ENCODE measurements at regions not wholly inside any gene's neighbourhood (a gene's known extent, or its start where the extent isn't known, plus 50 kb on each side); places are given as distances from the start of the nearest gene placed in this dataset.

GRCh38 chr5:121156565-121156964 lies 692.5 kb downstream of the PRR16 start:
- H3K4me1 ChIP-seq (ENCODE audit: control insufficient read depth in 2 of 2, insufficient read depth in 2 of 2, low read length in 2 of 2) = no peaks in the 10 kb centered on the region
- DNase-seq (ENCODE audit: low read depth in 6 of 9, low spot score in 9 of 9) = no peak
- 96% methylated on average over 1 of the region's 1 CpG for WGBS
- H3K9me3 ChIP-seq (ENCODE audit: control insufficient read depth in 2 of 2, insufficient read depth in 1 of 2, low read length in 1 of 2) = no peaks in the 10 kb centered on the region
- no peak overlapping the region for H3K4me3 ChIP-seq (ENCODE audit: low read length in 2 of 2)
- H3K27ac ChIP-seq (ENCODE audit: low read depth in 1 of 2, low read length in 1 of 2) = no peak overlapping the region
- no peaks in the 10 kb centered on the region for H3K36me3 ChIP-seq (ENCODE audit: control insufficient read depth in 2 of 2, insufficient read depth in 2 of 2, low read length in 1 of 2)
- no peaks in the 10 kb centered on the region for H3K27me3 ChIP-seq (ENCODE audit: control insufficient read depth in 2 of 2, insufficient read depth in 1 of 2, low read length in 1 of 2)

GRCh38 chr5:121158451-121158850 lies 693.2 kb upstream of the FTMT start:
- H3K9me3 ChIP-seq (ENCODE audit: control insufficient read depth in 2 of 2, insufficient read depth in 1 of 2, low read length in 1 of 2) = no peaks in the 10 kb centered on the region
- H3K4me3 ChIP-seq (ENCODE audit: low read length in 2 of 2) = no peak overlapping the region
- no peak overlapping the region for H3K27ac ChIP-seq (ENCODE audit: low read depth in 1 of 2, low read length in 1 of 2)
- no peaks in the 10 kb centered on the region for H3K36me3 ChIP-seq (ENCODE audit: control insufficient read depth in 2 of 2, insufficient read depth in 2 of 2, low read length in 1 of 2)
- H3K27me3 ChIP-seq (ENCODE audit: control insufficient read depth in 2 of 2, insufficient read depth in 1 of 2, low read length in 1 of 2) = no peaks in the 10 kb centered on the region
- DNase-seq (ENCODE audit: low read depth in 6 of 9, low spot score in 9 of 9) = no peak
- H3K4me1 ChIP-seq (ENCODE audit: control insufficient read depth in 2 of 2, insufficient read depth in 2 of 2, low read length in 2 of 2) = no peaks in the 10 kb centered on the region

- no peaks in the 10 kb centered on the region for H3K27me3 ChIP-seq (ENCODE audit: control insufficient read depth in 2 of 2, insufficient read depth in 1 of 2, low read length in 1 of 2)
Measured at GRCh38 chr5:121160591-121160990, 691.1 kb upstream of the FTMT start.

GRCh38 chr5:121164632-121165031 lies 687.0 kb upstream of the FTMT start:
- WGBS = 55% methylated on average over 10 of the region's 10 CpGs
- no peak for DNase-seq (ENCODE audit: low read depth in 6 of 9, low spot score in 9 of 9)
- H3K27ac ChIP-seq (ENCODE audit: low read depth in 1 of 2, low read length in 1 of 2) = no peak overlapping the region
- H3K36me3 ChIP-seq (ENCODE audit: control insufficient read depth in 2 of 2, insufficient read depth in 2 of 2, low read length in 1 of 2) = no peaks in the 10 kb centered on the region
- no peaks in the 10 kb centered on the region for H3K9me3 ChIP-seq (ENCODE audit: control insufficient read depth in 2 of 2, insufficient read depth in 1 of 2, low read length in 1 of 2)
- no peaks in the 10 kb centered on the region for H3K4me1 ChIP-seq (ENCODE audit: control insufficient read depth in 2 of 2, insufficient read depth in 2 of 2, low read length in 2 of 2)
- no peak overlapping the region for H3K4me3 ChIP-seq (ENCODE audit: low read length in 2 of 2)
- H3K27me3 ChIP-seq (ENCODE audit: control insufficient read depth in 2 of 2, insufficient read depth in 1 of 2, low read length in 1 of 2) = no peaks in the 10 kb centered on the region

More at GRCh38 chr5:121160591-121160990, 691.1 kb upstream of the FTMT start:
- H3K4me3 ChIP-seq (ENCODE audit: low read length in 2 of 2) = no peak overlapping the region
- no peaks in the 10 kb centered on the region for H3K9me3 ChIP-seq (ENCODE audit: control insufficient read depth in 2 of 2, insufficient read depth in 1 of 2, low read length in 1 of 2)
- WGBS = 88% methylated on average over 1 of the region's 1 CpG
- H3K4me1 ChIP-seq (ENCODE audit: control insufficient read depth in 2 of 2, insufficient read depth in 2 of 2, low read length in 2 of 2) = no peaks in the 10 kb centered on the region
- no peak for DNase-seq (ENCODE audit: low read depth in 6 of 9, low spot score in 9 of 9)
- no peak overlapping the region for H3K27ac ChIP-seq (ENCODE audit: low read depth in 1 of 2, low read length in 1 of 2)
- no peaks in the 10 kb centered on the region for H3K36me3 ChIP-seq (ENCODE audit: control insufficient read depth in 2 of 2, insufficient read depth in 2 of 2, low read length in 1 of 2)

- Histone ChIP-seq H3K27ac (ENCODE audit: low read depth in 1 of 2, low read length in 1 of 2) (no peak overlapping the region), H3K27me3 (ENCODE audit: control insufficient read depth in 2 of 2, insufficient read depth in 1 of 2, low read length in 1 of 2) (no peaks in the 10 kb centered on the region), H3K36me3 (ENCODE audit: control insufficient read depth in 2 of 2, insufficient read depth in 2 of 2, low read length in 1 of 2) (no peaks in the 10 kb centered on the region), H3K4me3 (ENCODE audit: low read length in 2 of 2) (no peak overlapping the region), H3K4me1 (ENCODE audit: control insufficient read depth in 2 of 2, insufficient read depth in 2 of 2, low read length in 2 of 2) (no peaks in the 10 kb centered on the region), H3K9me3 (ENCODE audit: control insufficient read depth in 2 of 2, insufficient read depth in 1 of 2, low read length in 1 of 2) (no peaks in the 10 kb centered on the region)
- no peak for DNase-seq (ENCODE audit: low read depth in 6 of 9, low spot score in 9 of 9)
Measured at GRCh38 chr5:121171361-121171760, 680.3 kb upstream of the FTMT start.

GRCh38 chr5:121171834-121172233 lies 679.8 kb upstream of the FTMT start:
- Histone ChIP-seq H3K27ac (ENCODE audit: low read depth in 1 of 2, low read length in 1 of 2) (no peak overlapping the region), H3K4me3 (ENCODE audit: low read length in 2 of 2) (no peak overlapping the region), H3K9me3 (ENCODE audit: control insufficient read depth in 2 of 2, insufficient read depth in 1 of 2, low read length in 1 of 2) (no peaks in the 10 kb centered on the region), H3K4me1 (ENCODE audit: control insufficient read depth in 2 of 2, insufficient read depth in 2 of 2, low read length in 2 of 2) (no peaks in the 10 kb centered on the region), H3K36me3 (ENCODE audit: control insufficient read depth in 2 of 2, insufficient read depth in 2 of 2, low read length in 1 of 2) (no peaks in the 10 kb centered on the region), H3K27me3 (ENCODE audit: control insufficient read depth in 2 of 2, insufficient read depth in 1 of 2, low read length in 1 of 2) (no peaks in the 10 kb centered on the region)
- DNase-seq (ENCODE audit: low read depth in 6 of 9, low spot score in 9 of 9) = no peak
- WGBS = 73% methylated on average over 2 of the region's 2 CpGs

GRCh38 chr5:121174351-121174750 lies 677.3 kb upstream of the FTMT start:
- 53% methylated on average over 1 of the region's 1 CpG for WGBS
- no peak for DNase-seq (ENCODE audit: low read depth in 6 of 9, low spot score in 9 of 9)
- H3K36me3 ChIP-seq (ENCODE audit: control insufficient read depth in 2 of 2, insufficient read depth in 2 of 2, low read length in 1 of 2) = no peaks in the 10 kb centered on the region
- no peaks in the 10 kb centered on the region for H3K27me3 ChIP-seq (ENCODE audit: control insufficient read depth in 2 of 2, insufficient read depth in 1 of 2, low read length in 1 of 2)
- H3K4me1 ChIP-seq (ENCODE audit: control insufficient read depth in 2 of 2, insufficient read depth in 2 of 2, low read length in 2 of 2) = no peaks in the 10 kb centered on the region
- no peak overlapping the region for H3K4me3 ChIP-seq (ENCODE audit: low read length in 2 of 2)
- H3K9me3 ChIP-seq (ENCODE audit: control insufficient read depth in 2 of 2, insufficient read depth in 1 of 2, low read length in 1 of 2) = no peaks in the 10 kb centered on the region
- no peak overlapping the region for H3K27ac ChIP-seq (ENCODE audit: low read depth in 1 of 2, low read length in 1 of 2)

GRCh38 chr5:121175986-121176385 lies 675.7 kb upstream of the FTMT start:
- no peak overlapping the region for H3K4me3 ChIP-seq (ENCODE audit: low read length in 2 of 2)
- no peak overlapping the region for H3K27ac ChIP-seq (ENCODE audit: low read depth in 1 of 2, low read length in 1 of 2)
- H3K4me1 ChIP-seq (ENCODE audit: control insufficient read depth in 2 of 2, insufficient read depth in 2 of 2, low read length in 2 of 2) = no peaks in the 10 kb centered on the region
- H3K9me3 ChIP-seq (ENCODE audit: control insufficient read depth in 2 of 2, insufficient read depth in 1 of 2, low read length in 1 of 2) = no peaks in the 10 kb centered on the region
- DNase-seq (ENCODE audit: low read depth in 6 of 9, low spot score in 9 of 9) = no peak
- H3K36me3 ChIP-seq (ENCODE audit: control insufficient read depth in 2 of 2, insufficient read depth in 2 of 2, low read length in 1 of 2) = no peaks in the 10 kb centered on the region
- 91% methylated on average over 3 of the region's 3 CpGs for WGBS
- no peaks in the 10 kb centered on the region for H3K27me3 ChIP-seq (ENCODE audit: control insufficient read depth in 2 of 2, insufficient read depth in 1 of 2, low read length in 1 of 2)

- Histone ChIP-seq H3K36me3 (ENCODE audit: control insufficient read depth in 2 of 2, insufficient read depth in 2 of 2, low read length in 1 of 2) (no peaks in the 10 kb centered on the region), H3K27me3 (ENCODE audit: control insufficient read depth in 2 of 2, insufficient read depth in 1 of 2, low read length in 1 of 2) (no peaks in the 10 kb centered on the region), H3K4me1 (ENCODE audit: control insufficient read depth in 2 of 2, insufficient read depth in 2 of 2, low read length in 2 of 2) (no peaks in the 10 kb centered on the region), H3K4me3 (ENCODE audit: low read length in 2 of 2) (no peak overlapping the region), H3K9me3 (ENCODE audit: control insufficient read depth in 2 of 2, insufficient read depth in 1 of 2, low read length in 1 of 2) (no peaks in the 10 kb centered on the region), H3K27ac (ENCODE audit: low read depth in 1 of 2, low read length in 1 of 2) (no peak overlapping the region)
- 88% methylated on average over 6 of the region's 6 CpGs for WGBS
- DNase-seq (ENCODE audit: low read depth in 6 of 9, low spot score in 9 of 9) = no peak
Measured at GRCh38 chr5:121182788-121183490, 668.7 kb upstream of the FTMT start.

- H3K27me3 ChIP-seq (ENCODE audit: control insufficient read depth in 2 of 2, insufficient read depth in 1 of 2, low read length in 1 of 2) = no peaks in the 10 kb centered on the region
- H3K36me3 ChIP-seq (ENCODE audit: control insufficient read depth in 2 of 2, insufficient read depth in 2 of 2, low read length in 1 of 2) = no peaks in the 10 kb centered on the region
- DNase-seq (ENCODE audit: low read depth in 6 of 9, low spot score in 9 of 9) = no peak
- 88% methylated on average over 3 of the region's 3 CpGs for WGBS
- H3K27ac ChIP-seq (ENCODE audit: low read depth in 1 of 2, low read length in 1 of 2) = no peak overlapping the region
- H3K4me3 ChIP-seq (ENCODE audit: low read length in 2 of 2) = no peak overlapping the region
- H3K4me1 ChIP-seq (ENCODE audit: control insufficient read depth in 2 of 2, insufficient read depth in 2 of 2, low read length in 2 of 2) = no peaks in the 10 kb centered on the region
- no peaks in the 10 kb centered on the region for H3K9me3 ChIP-seq (ENCODE audit: control insufficient read depth in 2 of 2, insufficient read depth in 1 of 2, low read length in 1 of 2)
Measured at GRCh38 chr5:121188849-121189248, 662.8 kb upstream of the FTMT start.

Data from thymus (tissue), 11 donors.